Urinary bladder (tissue), 3 donors: ENCODE measurements at regions not wholly inside any gene's neighbourhood (a gene's known extent, or its start where the extent isn't known, plus 50 kb on each side); places are given as distances from the start of the nearest gene placed in this dataset.

Experiments
- DNase-seq: peaks from one replicate; pipeline ENCODE4 v3.0.0-alpha.2; 2015; ENCODE audit errors: extremely low spot score
- H3K27ac ChIP-seq: one replicate; pipeline ENCODE4 v1.5.1; 2013; ENCODE audit warnings: low read depth, mild to moderate bottlenecking, moderate library complexity
- H3K36me3 ChIP-seq: one replicate; pipeline ENCODE4 v1.6.1; 2013; ENCODE audit warnings: mild to moderate bottlenecking, moderate library complexity; ENCODE audit not compliant: insufficient read depth
- H3K4me1 ChIP-seq: one replicate; pipeline ENCODE4 v1.6.1; 2013; ENCODE audit warnings: mild to moderate bottlenecking, moderate library complexity; ENCODE audit not compliant: insufficient read depth
- H3K4me3 ChIP-seq: one replicate; pipeline ENCODE4 v1.5.1; 2013; ENCODE audit warnings: low read depth, low read length
- WGBS: extraction: QIAGEN DNeasy Blood & Tissue Kit; methylation state at CpG from one replicate; pipeline ENCODE4 v1.1.7; 2013; 5-methylcytosine and 5-hydroxymethylcytosine counted together
- donor health status: healthy with polysubstance abuse.
- donor health status: healthy.

DNA sequence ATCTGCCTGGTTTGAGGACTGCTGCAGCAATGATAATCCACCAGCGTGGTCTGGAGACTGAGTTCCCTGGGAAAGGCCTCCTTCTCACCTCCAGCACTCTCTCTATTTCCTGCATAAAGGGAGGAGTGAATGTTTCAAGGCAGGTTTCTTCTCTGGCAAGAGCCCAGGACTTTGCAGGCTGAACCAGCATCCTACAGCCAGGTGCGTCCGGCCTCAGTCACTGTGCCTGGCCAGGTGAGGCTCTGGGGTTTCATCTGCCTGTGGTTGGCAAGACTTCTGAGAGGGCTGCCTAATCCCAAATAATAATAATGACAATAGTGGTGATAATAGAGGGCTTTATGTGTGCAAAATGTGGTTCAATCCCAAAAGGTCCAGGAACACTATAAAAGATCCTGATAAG is 269.0 kb upstream of the TBC1D5 start:
- Histone ChIP-seq H3K36me3 (no peaks in the 10 kb centered on the region), H3K4me1 (no peaks in the 10 kb centered on the region), H3K27ac (no peak overlapping the region), H3K4me3 (no peak overlapping the region)
- WGBS = 88% methylated on average over 3 of the region's 3 CpGs
- DNase-seq = no peak

DNA sequence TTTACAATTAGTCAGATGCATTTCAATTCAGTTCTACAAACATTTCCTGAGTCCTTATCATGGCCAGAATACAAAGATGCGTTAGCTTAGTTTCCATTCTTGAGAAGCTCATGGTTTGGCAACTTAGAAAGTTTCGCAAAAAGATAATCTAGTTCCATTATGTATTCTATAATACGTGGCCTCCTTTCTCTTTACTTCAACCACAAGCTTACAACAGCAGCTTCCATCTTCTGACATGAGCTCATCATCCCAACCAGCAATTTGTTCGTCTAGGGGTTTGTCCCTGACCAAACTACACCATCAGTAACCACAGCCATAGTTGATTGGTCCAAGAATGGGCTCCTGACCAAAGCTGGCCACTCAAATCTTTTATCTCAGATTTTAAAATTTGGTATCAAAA is 267.6 kb upstream of the TBC1D5 start:
- 90% methylated on average over 4 of the region's 4 CpGs for WGBS
- no peaks in the 10 kb centered on the region for H3K4me1 ChIP-seq
- DNase-seq = no peak

DNA sequence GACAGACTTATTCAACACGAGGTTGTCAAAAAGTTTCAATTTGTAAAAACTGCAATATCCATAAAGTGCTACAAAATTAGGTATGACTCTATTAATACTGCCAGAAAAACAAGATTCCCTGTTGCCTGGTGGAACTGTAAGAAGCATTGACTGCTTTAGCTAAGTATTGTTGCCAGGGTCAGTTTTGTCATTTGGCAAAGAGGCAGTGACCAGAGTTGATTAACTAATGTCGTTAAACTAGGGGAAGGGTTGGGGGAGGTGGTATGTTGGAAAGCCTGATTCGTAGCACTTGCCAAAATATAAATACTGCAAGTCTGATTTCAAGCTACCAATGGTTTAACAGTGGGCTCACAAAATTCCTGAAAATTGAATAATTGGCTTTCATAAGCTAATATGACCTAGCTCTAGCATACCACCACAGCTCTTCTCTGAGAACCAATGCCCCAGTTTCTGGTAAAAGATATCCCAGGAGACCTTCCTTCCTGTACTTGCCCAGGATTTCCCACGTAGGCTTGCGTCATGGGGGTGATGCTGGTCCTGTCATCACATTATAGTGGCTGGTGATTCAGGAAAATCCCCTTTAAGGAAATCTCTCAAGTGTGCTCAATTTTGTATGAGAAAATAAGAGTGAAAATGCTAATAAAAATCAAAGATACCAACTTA is 266.4 kb upstream of the TBC1D5 start:
- no peaks in the 10 kb centered on the region for H3K36me3 ChIP-seq
- no peak overlapping the region for H3K27ac ChIP-seq
- no peaks in the 10 kb centered on the region for H3K4me1 ChIP-seq
- no peak overlapping the region for H3K4me3 ChIP-seq
- DNase-seq = no peak
- WGBS = 69% methylated on average over 5 of the region's 5 CpGs

More for the DNA sequence above, 267.6 kb upstream of the TBC1D5 start:
- no peak overlapping the region for H3K27ac ChIP-seq
- no peaks in the 10 kb centered on the region for H3K36me3 ChIP-seq
- H3K4me3 ChIP-seq = no peak overlapping the region

DNA sequence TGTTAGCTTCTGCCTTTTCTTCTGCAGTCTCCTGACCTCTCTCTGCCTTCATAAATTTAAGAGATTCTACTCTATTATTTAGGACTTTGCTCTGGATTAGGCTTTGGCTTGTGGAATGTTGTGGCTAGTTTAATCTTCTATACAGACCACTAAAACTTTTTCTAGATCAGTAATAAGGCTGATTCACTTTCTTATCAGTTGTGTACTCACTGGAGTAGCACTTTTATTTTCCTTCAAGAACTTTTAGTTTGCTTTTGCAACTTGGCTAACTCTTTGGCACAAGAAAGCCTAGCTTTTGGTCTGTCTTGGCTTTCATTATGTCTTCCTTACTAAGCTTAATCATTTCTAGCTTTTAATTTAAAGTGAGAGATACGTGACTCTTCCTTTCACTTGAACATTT is 265.5 kb upstream of the TBC1D5 start:
- H3K4me1 ChIP-seq = no peaks in the 10 kb centered on the region
- H3K36me3 ChIP-seq = no peaks in the 10 kb centered on the region
- H3K4me3 ChIP-seq = no peak overlapping the region
- DNase-seq = no peak
- WGBS = 68% methylated on average over 1 of the region's 1 CpG
- H3K27ac ChIP-seq = no peak overlapping the region

DNA sequence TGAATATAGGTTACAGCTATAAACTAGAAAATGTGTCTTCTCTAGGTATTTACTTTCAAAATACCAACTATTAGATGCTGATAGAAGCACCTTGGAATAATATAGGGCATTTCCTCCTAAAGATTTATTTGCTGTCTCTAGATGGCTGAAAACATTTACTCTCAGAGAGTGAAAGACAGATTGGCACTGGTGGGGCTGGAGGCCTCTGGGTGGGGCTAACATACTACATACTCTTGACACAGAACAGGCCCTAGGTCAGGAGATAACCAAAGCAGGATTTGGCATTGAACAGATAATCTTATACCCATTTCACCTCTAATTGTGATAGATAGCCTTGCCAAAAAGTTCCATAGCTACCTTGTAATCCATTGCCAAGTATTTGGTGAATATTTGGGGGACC is 253.3 kb upstream of the TBC1D5 start:
- H3K4me1 ChIP-seq = no peaks in the 10 kb centered on the region
- no peak overlapping the region for H3K27ac ChIP-seq
- no peak overlapping the region for H3K4me3 ChIP-seq
- no peaks in the 10 kb centered on the region for H3K36me3 ChIP-seq
- no peak for DNase-seq

DNA sequence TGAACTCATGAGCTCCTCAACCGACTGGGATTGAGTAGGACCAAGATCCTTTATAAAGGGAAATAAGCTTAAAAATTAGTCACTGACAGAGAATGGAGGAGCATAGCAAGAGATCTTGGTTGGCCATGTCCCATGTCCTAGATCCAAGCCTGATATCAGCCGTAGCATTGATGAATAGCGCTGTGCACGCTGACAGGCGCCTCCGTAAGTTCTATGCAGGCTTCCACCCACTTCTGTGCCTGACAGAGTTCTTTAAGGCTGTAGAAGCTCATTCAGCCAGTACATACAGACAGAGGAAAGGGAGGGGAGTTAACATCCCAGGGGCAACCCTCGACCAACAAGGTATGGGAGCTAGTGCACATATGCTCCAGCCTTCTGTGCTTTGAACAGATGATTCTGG is 251.7 kb upstream of the TBC1D5 start:
- WGBS = 92% methylated on average over 7 of the region's 7 CpGs
- DNase-seq = no peak
- Histone ChIP-seq H3K4me1 (no peaks in the 10 kb centered on the region), H3K36me3 (no peaks in the 10 kb centered on the region), H3K27ac (no peak overlapping the region), H3K4me3 (no peak overlapping the region)

DNA sequence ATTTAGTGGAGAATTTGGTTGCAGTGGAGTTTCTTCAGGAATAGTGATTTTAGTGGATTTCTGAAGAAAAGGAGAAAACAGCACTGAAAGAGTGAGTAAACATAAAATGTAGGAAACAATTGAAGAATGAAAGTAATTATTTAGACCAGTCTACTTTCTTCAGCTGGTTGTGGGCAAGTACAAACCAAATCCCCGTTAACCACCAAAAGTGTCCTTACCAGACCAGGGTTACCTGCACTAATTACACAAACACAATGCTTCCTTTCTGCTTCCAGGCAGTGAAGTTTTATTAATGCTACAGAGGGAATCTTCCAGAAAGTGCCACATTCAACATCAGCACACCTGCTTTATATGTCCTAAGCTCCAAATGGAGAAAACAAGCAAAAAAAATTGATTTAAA is 248.0 kb upstream of the TBC1D5 start:
- Histone ChIP-seq H3K4me1 (no peaks in the 10 kb centered on the region), H3K4me3 (no peak overlapping the region), H3K36me3 (no peaks in the 10 kb centered on the region), H3K27ac (no peak overlapping the region)
- no peak for DNase-seq
- 96% methylated on average over 1 of the region's 1 CpG for WGBS

DNA sequence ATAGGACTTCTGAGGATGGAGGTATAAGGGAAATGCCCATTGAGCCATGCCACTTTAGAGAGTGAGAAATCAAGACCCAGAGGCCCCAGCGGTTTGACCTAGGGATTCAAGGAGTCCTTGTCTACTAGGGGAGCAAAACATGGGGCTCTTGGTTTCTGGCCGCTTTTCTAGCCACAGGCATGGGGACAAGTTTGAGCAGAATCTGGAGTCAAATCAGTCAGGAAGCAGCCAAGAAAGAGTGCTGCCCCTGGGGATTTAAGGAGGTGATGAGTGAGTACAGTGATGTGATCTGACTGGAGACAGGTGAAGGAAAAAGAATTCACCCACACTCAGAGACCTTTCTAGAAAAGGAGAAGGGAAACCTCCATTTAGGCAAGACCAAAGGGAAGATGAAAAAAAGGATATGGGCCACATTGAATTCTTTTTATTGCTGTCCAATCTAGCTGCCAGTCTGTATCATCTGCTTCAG is 244.0 kb upstream of the TBC1D5 start:
- no peak for DNase-seq
- Histone ChIP-seq H3K4me3 (no peak overlapping the region), H3K27ac (no peak overlapping the region), H3K4me1 (no peaks in the 10 kb centered on the region), H3K36me3 (no peaks in the 10 kb centered on the region)
- WGBS = 77% methylated on average over 2 of the region's 2 CpGs

DNA sequence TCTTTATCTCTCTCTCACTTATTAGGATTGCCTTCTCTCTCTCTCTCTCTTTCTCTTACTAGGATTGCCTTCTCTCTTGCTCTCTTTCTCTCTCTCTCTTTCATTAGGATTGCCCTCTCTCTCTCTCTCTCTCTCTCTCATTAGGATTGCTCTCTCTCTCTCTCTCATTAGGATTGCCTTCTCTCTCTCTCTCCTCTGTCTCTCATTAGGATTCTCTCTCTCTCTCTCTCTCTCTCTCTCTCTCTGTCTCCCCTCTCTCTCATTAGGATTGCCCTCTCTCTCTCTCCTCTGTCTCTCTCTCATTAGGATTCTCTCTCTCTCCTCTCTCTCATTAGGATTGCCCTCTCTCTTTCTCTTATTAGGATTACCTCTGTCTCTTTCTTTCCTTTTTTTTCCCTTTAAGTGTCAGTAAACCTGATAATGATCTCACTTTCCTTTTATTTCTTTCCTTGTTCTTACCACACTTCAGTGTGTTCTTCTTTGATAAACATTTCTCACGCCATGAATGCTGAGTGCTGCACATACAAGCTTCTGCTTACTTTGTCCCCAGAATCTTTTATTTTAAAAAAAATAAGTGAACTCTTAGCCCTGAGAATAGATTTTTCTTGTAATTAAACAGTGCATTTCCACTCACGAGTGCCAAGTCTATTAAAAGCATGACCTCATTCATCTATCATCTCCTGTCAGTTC is 243.4 kb upstream of the TBC1D5 start:
- Histone ChIP-seq H3K36me3 (no peaks in the 10 kb centered on the region), H3K4me3 (no peak overlapping the region), H3K4me1 (no peaks in the 10 kb centered on the region), H3K27ac (no peak overlapping the region)
- WGBS = 37% methylated on average over 2 of the region's 2 CpGs
- no peak for DNase-seq

DNA sequence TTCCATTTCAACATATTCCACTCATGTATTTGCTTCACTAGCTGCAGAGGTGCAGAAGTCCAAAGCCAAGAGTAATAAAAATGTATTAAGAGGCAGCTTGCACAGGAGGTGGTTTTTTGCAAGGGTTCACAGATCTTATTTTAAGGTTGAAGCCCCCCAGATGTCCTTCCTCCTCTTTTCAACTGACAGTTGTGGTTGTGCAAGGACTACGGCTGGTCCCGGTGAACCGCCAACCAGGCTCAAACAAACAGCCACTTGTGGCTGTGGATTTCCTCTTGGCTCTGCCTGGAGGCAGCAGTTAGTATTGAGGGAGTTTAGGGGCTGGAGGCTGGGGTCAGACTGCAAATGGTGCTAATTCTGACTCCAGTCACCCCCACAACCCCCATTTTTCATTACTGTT is 240.7 kb upstream of the TBC1D5 start:
- Histone ChIP-seq H3K36me3 (no peaks in the 10 kb centered on the region), H3K4me1 (no peaks in the 10 kb centered on the region), H3K27ac (no peak overlapping the region), H3K4me3 (no peak overlapping the region)
- no peak for DNase-seq
- 63% methylated on average over 3 of the region's 3 CpGs for WGBS

DNA sequence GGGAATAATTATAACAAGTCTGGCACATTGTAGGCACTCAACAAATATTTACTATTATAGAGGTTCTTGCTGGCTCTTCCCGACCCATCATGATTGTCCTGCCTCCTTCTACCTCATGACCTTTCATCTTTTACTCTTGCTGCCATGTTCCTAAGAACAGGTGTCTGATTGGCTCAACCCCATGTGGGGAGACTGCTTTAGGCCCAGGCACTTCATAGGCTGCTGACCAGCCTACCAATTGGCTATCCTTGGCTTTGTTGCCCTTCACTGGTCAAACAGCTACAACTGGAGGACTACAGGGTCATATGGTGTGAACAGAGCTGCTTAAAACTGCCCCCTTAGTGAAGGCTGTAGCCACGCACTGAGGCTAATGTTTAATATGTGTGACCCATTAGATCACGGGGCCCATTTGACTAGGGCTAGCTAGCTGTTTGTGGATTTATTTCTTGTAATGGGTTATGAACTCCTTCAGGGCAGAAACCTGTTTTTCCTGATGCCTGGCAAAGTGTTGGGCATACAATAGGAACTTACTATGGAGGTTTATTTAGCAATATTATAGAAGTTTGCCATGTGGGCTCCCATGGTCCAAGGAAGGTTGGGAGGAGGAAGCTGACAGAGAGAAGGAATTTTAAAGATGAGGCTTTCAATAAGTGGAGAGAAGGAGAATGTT is 239.9 kb upstream of the TBC1D5 start:
- 97% methylated on average over 3 of the region's 3 CpGs for WGBS
- no peak overlapping the region for H3K27ac ChIP-seq
- no peaks in the 10 kb centered on the region for H3K4me1 ChIP-seq
- DNase-seq = no peak
- no peaks in the 10 kb centered on the region for H3K36me3 ChIP-seq
- H3K4me3 ChIP-seq = no peak overlapping the region

DNA sequence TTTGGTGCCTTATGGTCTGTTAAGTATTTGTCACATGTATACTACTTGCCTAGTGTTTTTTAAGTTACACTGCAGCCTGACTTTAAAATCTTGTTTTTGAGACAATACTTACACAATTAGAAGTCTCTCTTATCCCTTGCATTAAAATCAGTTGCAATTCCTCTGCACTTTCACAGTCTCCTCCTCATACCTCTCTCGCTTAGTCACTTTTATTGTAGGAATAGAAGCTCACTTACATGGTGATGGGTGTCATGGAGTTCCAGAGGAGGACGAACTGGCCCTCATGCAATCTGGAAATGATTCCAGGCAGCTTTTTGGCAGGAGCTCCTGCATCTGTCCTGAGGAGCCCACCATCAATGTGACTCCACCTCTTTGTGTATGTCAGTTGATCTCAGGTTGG is 238.4 kb upstream of the TBC1D5 start:
- WGBS = 75% methylated on average over 2 of the region's 2 CpGs
- Histone ChIP-seq H3K4me3 (no peak overlapping the region), H3K4me1 (no peaks in the 10 kb centered on the region), H3K27ac (no peak overlapping the region), H3K36me3 (no peaks in the 10 kb centered on the region)
- DNase-seq = no peak

DNA sequence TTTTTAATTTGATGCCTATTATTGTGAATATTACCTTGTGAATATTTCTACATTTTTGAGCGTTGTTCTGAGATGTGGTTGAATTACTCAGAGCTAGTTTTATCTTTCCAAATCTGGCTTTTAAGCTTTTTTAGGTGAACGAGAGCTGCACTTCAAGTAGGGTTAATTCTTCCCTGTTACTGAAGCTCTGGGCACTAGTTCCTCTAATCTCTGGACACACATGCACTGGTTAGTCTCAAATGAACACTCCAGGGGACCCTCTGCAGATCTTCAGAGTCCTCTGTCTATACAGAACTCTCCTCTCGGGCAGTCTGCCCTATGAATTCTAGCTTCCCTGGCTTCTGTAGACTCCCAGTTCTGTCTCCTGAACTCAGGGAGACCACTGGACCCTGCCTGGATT is 237.5 kb upstream of the TBC1D5 start:
- no peak for DNase-seq
- Histone ChIP-seq H3K36me3 (no peaks in the 10 kb centered on the region), H3K4me1 (no peaks in the 10 kb centered on the region), H3K4me3 (no peak overlapping the region), H3K27ac (no peak overlapping the region)
- 62% methylated on average over 3 of the region's 3 CpGs for WGBS

DNA sequence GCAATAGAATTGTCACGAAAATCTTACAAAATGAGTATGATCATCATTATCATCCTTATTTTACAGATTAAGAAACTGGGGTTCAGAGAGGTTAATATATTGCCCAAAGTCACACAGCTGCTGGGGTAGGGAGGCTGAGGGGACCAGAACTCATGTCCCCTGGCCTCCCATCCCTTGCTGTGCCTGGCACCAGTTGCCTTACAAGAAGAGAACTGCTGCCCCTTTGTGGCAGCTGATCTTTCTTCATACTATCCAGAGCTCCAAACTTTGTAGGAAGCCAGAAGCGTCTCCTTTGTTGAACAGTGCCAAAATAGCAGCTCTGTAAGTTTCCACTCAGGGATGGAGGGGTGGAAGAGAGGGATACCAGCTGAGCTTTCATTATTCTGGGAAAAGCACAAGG is 236.8 kb upstream of the TBC1D5 start:
- 62% methylated on average over 2 of the region's 2 CpGs for WGBS

More for the DNA sequence above, 236.8 kb upstream of the TBC1D5 start:
- H3K27ac ChIP-seq = no peak overlapping the region
- no peaks in the 10 kb centered on the region for H3K36me3 ChIP-seq
- H3K4me3 ChIP-seq = no peak overlapping the region
- no peak for DNase-seq
- H3K4me1 ChIP-seq = no peaks in the 10 kb centered on the region
